ENCODE measurements at regions not wholly inside any gene's neighbourhood (a gene's known extent, or its start where the extent isn't known, plus 50 kb on each side); places are given as distances from the start of the nearest gene placed in this dataset.
A peak's percentile ranks its signal among the peaks of the same experiment; 100 is the strongest.

- WGBS (ENCODE audit: low lambda C conversion rate, missing lambda C conversion rate): 89% methylated on average over 30 of the region's 30 CpGs
- DNase-seq (ENCODE audit: low spot score): peak; percentile 34
- H3K4me2 ChIP-seq: no peak overlapping the region
- H3K9me2 ChIP-seq (replicated peaks; ENCODE audit: insufficient read depth): no peaks in the 10 kb centered on the region
- H3K27me3 ChIP-seq: no peaks in the 10 kb centered on the region
- no peak overlapping the region for H3K4me3 ChIP-seq
- no peaks in the 10 kb centered on the region for H3K79me2 ChIP-seq
- H3K9me3 ChIP-seq (ENCODE audit: low read depth): no peaks in the 10 kb centered on the region
- TF ChIP-seq EZH2phosphoT487 (IDR thresholded peaks at IDR 0.05; ENCODE audit: low read depth, severe bottlenecking, unreplicated experiment): no peak
- TF ChIP-seq EZH2 (IDR thresholded peaks at IDR 0.05; ENCODE audit: borderline replicate concordance): no peak
- TF ChIP-seq CTCF (IDR thresholded peaks at IDR 0.05; ENCODE audit: poor library complexity): no peak
- H4K20me1 ChIP-seq (ENCODE audit: insufficient read depth, poor library complexity, severe bottlenecking): no peaks in the 10 kb centered on the region
- no peaks in the 10 kb centered on the region for H3K4me1 ChIP-seq (ENCODE audit: insufficient read depth)
- H2AFZ ChIP-seq: no peak overlapping the region
- H3K36me3 ChIP-seq (replicated peaks; ENCODE audit: insufficient read depth, low read depth): no peaks in the 10 kb centered on the region
- H3K27ac ChIP-seq: no peak overlapping the region
Observed at GRCh38 chr11:70628855-70629844, 230.8 kb downstream of the CTTN start.

GRCh38 chr11:70630068-70630467 lies 231.7 kb downstream of the CTTN start:
- Histone ChIP-seq H3K4me3 (no peak overlapping the region), H3K27ac (no peak overlapping the region), H3K4me2 (no peak overlapping the region), H2AFZ (no peak overlapping the region), H3K79me2 (no peaks in the 10 kb centered on the region), H3K4me1 (ENCODE audit: insufficient read depth) (no peaks in the 10 kb centered on the region), H3K9me3 (ENCODE audit: low read depth) (no peaks in the 10 kb centered on the region), H3K27me3 (no peaks in the 10 kb centered on the region), H3K9me2 (replicated peaks; ENCODE audit: insufficient read depth) (no peaks in the 10 kb centered on the region), H4K20me1 (ENCODE audit: insufficient read depth, poor library complexity, severe bottlenecking) (no peaks in the 10 kb centered on the region), H3K36me3 (replicated peaks; ENCODE audit: insufficient read depth, low read depth) (no peaks in the 10 kb centered on the region)
- TF ChIP-seq EZH2phosphoT487 (IDR thresholded peaks at IDR 0.05; ENCODE audit: low read depth, severe bottlenecking, unreplicated experiment) (no peak), EZH2 (IDR thresholded peaks at IDR 0.05; ENCODE audit: borderline replicate concordance) (no peak), CTCF (IDR thresholded peaks at IDR 0.05; ENCODE audit: poor library complexity) (no peak)
- 97% methylated on average over 9 of the region's 9 CpGs for WGBS (ENCODE audit: low lambda C conversion rate, missing lambda C conversion rate)
- no peak for DNase-seq (ENCODE audit: low spot score)

- H3K4me2 ChIP-seq: no peak overlapping the region
- TF ChIP-seq EZH2phosphoT487 (IDR thresholded peaks at IDR 0.05; ENCODE audit: low read depth, severe bottlenecking, unreplicated experiment): no peak
- TF ChIP-seq EZH2 (IDR thresholded peaks at IDR 0.05; ENCODE audit: borderline replicate concordance): no peak
- no peak for TF ChIP-seq CTCF (IDR thresholded peaks at IDR 0.05; ENCODE audit: poor library complexity)
- H3K27me3 ChIP-seq: no peaks in the 10 kb centered on the region
- no peaks in the 10 kb centered on the region for H3K4me1 ChIP-seq (ENCODE audit: insufficient read depth)
- DNase-seq (ENCODE audit: low spot score): no peak
- H3K4me3 ChIP-seq: no peak overlapping the region
- H3K27ac ChIP-seq: no peak overlapping the region
- H3K9me2 ChIP-seq (replicated peaks; ENCODE audit: insufficient read depth): no peaks in the 10 kb centered on the region
- no peak overlapping the region for H2AFZ ChIP-seq
- H3K9me3 ChIP-seq (ENCODE audit: low read depth): no peaks in the 10 kb centered on the region
- H4K20me1 ChIP-seq (ENCODE audit: insufficient read depth, poor library complexity, severe bottlenecking): no peaks in the 10 kb centered on the region
- H3K79me2 ChIP-seq: no peaks in the 10 kb centered on the region
- 93% methylated on average over 20 of the region's 20 CpGs for WGBS (ENCODE audit: low lambda C conversion rate, missing lambda C conversion rate)
- no peaks in the 10 kb centered on the region for H3K36me3 ChIP-seq (replicated peaks; ENCODE audit: insufficient read depth, low read depth)
Observed at GRCh38 chr11:70630816-70631623, 232.7 kb downstream of the CTTN start.
